ENCODE measurements at regions not wholly inside any gene's neighbourhood (a gene's known extent, or its start where the extent isn't known, plus 50 kb on each side); places are given as distances from the start of the nearest gene placed in this dataset.

GRCh38 chr16:52757746-52758472, 211.0 kb upstream of the TOX3 start:
- no peak for FAIRE-seq
- no peak overlapping the region for H3K4me2 ChIP-seq (ENCODE audit: low read depth, low read length)
- intact Hi-C loops (cut with micrococcal nuclease; ENCODE audit: unreplicated experiment) (no loop called here), in situ Hi-C loops (cut with HindIII; ENCODE audit: extremely low pct_ligation_motif_present, low pct_unique_long_range_greater_than_20kb) (no loop called here)
- no peak overlapping the region for H2AFZ ChIP-seq (ENCODE audit: low read length)
- no peaks in the 10 kb centered on the region for H3K27me3 ChIP-seq (ENCODE audit: control insufficient read depth in 1 of 2, insufficient read depth in 2 of 2, low read length in 2 of 2)
- WGBS (ENCODE audit: low lambda C conversion rate): 36% methylated on average over 10 of the region's 10 CpGs
- no peak overlapping the region for H3K4me3 ChIP-seq (replicated peaks in 1 of 3; ENCODE audit: insufficient read depth in 1 of 3, low read depth in 2 of 3, low read length in 3 of 3)
- POLR2A ChIA-PET: no interaction called here
- H3K27ac ChIP-seq (ENCODE audit: extremely low read length, insufficient read depth, low read length): no peak overlapping the region
- no peaks in the 10 kb centered on the region for H3K4me1 ChIP-seq (ENCODE audit: insufficient read depth, low read length)
- no peaks in the 10 kb centered on the region for H4K20me1 ChIP-seq (ENCODE audit: insufficient read depth, low read length)
- CTCF ChIA-PET (ENCODE audit: low intra/inter-chr PET ratio, low total read pairs): no interaction called here
- TF ChIP-seq FOXJ3 (CRISPR knock-in tag; IDR thresholded peaks at IDR 0.05; ENCODE audit: borderline replicate concordance): no peak
- TF ChIP-seq ZKSCAN1 (IDR thresholded peaks at IDR 0.05; ENCODE audit: low read length): no peak
- TF ChIP-seq AGO1 (IDR thresholded peaks at IDR 0.05; ENCODE audit: low read depth, low read length, poor library complexity, severe bottlenecking): no peak
- TF ChIP-seq NCOA1 (CRISPR knock-in tag; IDR thresholded peaks at IDR 0.05): no peak
- no peak for TF ChIP-seq KMT2A (CRISPR knock-in tag; IDR thresholded peaks at IDR 0.05)
- no peak for TF ChIP-seq NR0B2 (CRISPR knock-in tag; IDR thresholded peaks at IDR 0.05)
- TF ChIP-seq, protein P1, sequence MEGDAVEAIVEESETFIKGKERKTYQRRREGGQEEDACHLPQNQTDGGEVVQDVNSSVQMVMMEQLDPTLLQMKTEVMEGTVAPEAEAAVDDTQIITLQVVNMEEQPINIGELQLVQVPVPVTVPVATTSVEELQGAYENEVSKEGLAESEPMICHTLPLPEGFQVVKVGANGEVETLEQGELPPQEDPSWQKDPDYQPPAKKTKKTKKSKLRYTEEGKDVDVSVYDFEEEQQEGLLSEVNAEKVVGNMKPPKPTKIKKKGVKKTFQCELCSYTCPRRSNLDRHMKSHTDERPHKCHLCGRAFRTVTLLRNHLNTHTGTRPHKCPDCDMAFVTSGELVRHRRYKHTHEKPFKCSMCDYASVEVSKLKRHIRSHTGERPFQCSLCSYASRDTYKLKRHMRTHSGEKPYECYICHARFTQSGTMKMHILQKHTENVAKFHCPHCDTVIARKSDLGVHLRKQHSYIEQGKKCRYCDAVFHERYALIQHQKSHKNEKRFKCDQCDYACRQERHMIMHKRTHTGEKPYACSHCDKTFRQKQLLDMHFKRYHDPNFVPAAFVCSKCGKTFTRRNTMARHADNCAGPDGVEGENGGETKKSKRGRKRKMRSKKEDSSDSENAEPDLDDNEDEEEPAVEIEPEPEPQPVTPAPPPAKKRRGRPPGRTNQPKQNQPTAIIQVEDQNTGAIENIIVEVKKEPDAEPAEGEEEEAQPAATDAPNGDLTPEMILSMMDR (CRISPR knock-in tag; IDR thresholded peaks at IDR 0.05): no peak
- no peak for TF ChIP-seq DPF2 (CRISPR knock-in tag; IDR thresholded peaks at IDR 0.05; ENCODE audit: borderline replicate concordance, low read depth)
- TF ChIP-seq ZNF205 (CRISPR knock-in tag; IDR thresholded peaks at IDR 0.05): no peak
- no peak for TF ChIP-seq SIN3B (IDR thresholded peaks at IDR 0.05; ENCODE audit: low read length)
- no peak overlapping the region for H3K9ac ChIP-seq (ENCODE audit: insufficient read depth, low read depth, low read length)
- no peaks in the 10 kb centered on the region for H3K79me2 ChIP-seq (ENCODE audit: insufficient read depth, low read length)
- no peaks in the 10 kb centered on the region for H3K9me3 ChIP-seq (ENCODE audit: low read length)
- no peak for DNase-seq (ENCODE audit: low spot score)
- no peaks in the 10 kb centered on the region for H3K36me3 ChIP-seq (replicated peaks in 1 of 2; ENCODE audit: control insufficient read depth in 1 of 2, insufficient read depth in 2 of 2, low read length in 2 of 2)
- BruUV-seq (replicated peaks): no TSS peak
- no peak for ATAC-seq
